Esophagus squamous epithelium (tissue), 4 donors: ENCODE measurements at regions not wholly inside any gene's neighbourhood (a gene's known extent, or its start where the extent isn't known, plus 50 kb on each side); places are given as distances from the start of the nearest gene placed in this dataset.

Experiments
- CTCF ChIP-seq, 6 experiments: fragments of 450-650 bp in 4 of 6; fragments of 200-600 bp in 2 of 6; sonication (generic) in 2 of 6; IDR thresholded peaks; one replicate each; pipeline ENCODE4 v1.5.1; 2016 to 2019; ENCODE audit warnings: antibody characterized with exemption in 6 of 6, mild to moderate bottlenecking in 4 of 6, moderate library complexity in 4 of 6
- POLR2A ChIP-seq, 4 donors: fragments of 450-650 bp; IDR thresholded peaks; one replicate each; pipeline ENCODE4 v1.6.1; 2017; ENCODE audit warnings: antibody characterized with exemption in 4 of 4, mild to moderate bottlenecking in 4 of 4, moderate library complexity in 3 of 4

- no peak for TF ChIP-seq CTCF (IDR thresholded peaks at IDR 0.05)
- TF ChIP-seq POLR2A (IDR thresholded peaks at IDR 0.05): no peak
Measured at GRCh38 chr4:32855622-32856021, 2135.5 kb downstream of the PCDH7 start.
